Liver (tissue), 3 donors: ENCODE measurements at regions not wholly inside any gene's neighbourhood (a gene's known extent, or its start where the extent isn't known, plus 50 kb on each side); places are given as distances from the start of the nearest gene placed in this dataset.

Experiments used
- GABPA ChIP-seq, 2 donors: IDR thresholded peaks in 1 of 2; conservative IDR thresholded peaks in 1 of 2; 2 replicates each; pipeline ENCODE4 v1.6.1; 2016; ENCODE audit warnings: antibody characterized with exemption in 2 of 2, mild to moderate bottlenecking in 1 of 2, moderate library complexity in 1 of 2
- HNF4A ChIP-seq, 2 donors: conservative IDR thresholded peaks; 2 replicates each; pipeline ENCODE4 v1.6.1; 2016; ENCODE audit warnings: antibody characterized with exemption in 2 of 2, mild to moderate bottlenecking in 2 of 2
- HNF4G ChIP-seq: IDR thresholded peaks from 2 replicates; pipeline ENCODE4 v1.6.1; 2016; ENCODE audit warnings: antibody characterized with exemption
- JUND ChIP-seq, 2 donors: IDR thresholded peaks; 2 replicates each; pipeline ENCODE4 v1.6.1; 2016; ENCODE audit warnings: antibody characterized with exemption in 2 of 2
- RAD21 ChIP-seq, 2 donors: IDR thresholded peaks; 2 replicates each; pipeline ENCODE4 v1.6.1; 2016; ENCODE audit warnings: antibody characterized with exemption in 2 of 2, mild to moderate bottlenecking in 2 of 2
- RXRA ChIP-seq, 2 donors: IDR thresholded peaks; 2 replicates each; pipeline ENCODE4 v1.6.1; 2017 to 2018; ENCODE audit warnings: antibody characterized with exemption in 2 of 2, mild to moderate bottlenecking in 1 of 2
- SP1 ChIP-seq: IDR thresholded peaks from 2 replicates; pipeline ENCODE4 v1.6.1; 2018; ENCODE audit warnings: antibody characterized with exemption, mild to moderate bottlenecking
- TAF1 ChIP-seq: conservative IDR thresholded peaks from 2 replicates; pipeline ENCODE4 v1.6.1; 2016; ENCODE audit warnings: antibody characterized with exemption, mild to moderate bottlenecking
- YY1 ChIP-seq: IDR thresholded peaks from 2 replicates; pipeline ENCODE4 v1.6.1; 2016; ENCODE audit warnings: antibody characterized with exemption, mild to moderate bottlenecking
- TF ChIP-seq, protein P1 (sequence below): fragments of 150-350 bp; IDR thresholded peaks from 2 replicates; pipeline ENCODE4 v1.5.1; 2017; ENCODE audit warnings: improper control_type of control experiment, low read depth, low read length; ENCODE audit not compliant: missing input control
- TF ChIP-seq, protein P2 (sequence below): IDR thresholded peaks from 2 replicates; pipeline ENCODE4 v1.6.1; 2016; ENCODE audit warnings: antibody characterized with exemption, mild to moderate bottlenecking
- TF ChIP-seq, protein P3 (sequence below): IDR thresholded peaks from 2 replicates; pipeline ENCODE4 v1.6.1; 2016; ENCODE audit warnings: antibody characterized with exemption
- TF ChIP-seq, protein P4 (sequence below): IDR thresholded peaks from 2 replicates; pipeline ENCODE4 v1.6.1; 2016; ENCODE audit warnings: antibody characterized with exemption
- TF ChIP-seq, protein P5 (sequence below): IDR thresholded peaks from 2 replicates; pipeline ENCODE4 v1.6.1; 2016; ENCODE audit warnings: antibody characterized with exemption
- donor health status: healthy.
- donor health status: healthy.

- TF ChIP-seq, protein P1, sequence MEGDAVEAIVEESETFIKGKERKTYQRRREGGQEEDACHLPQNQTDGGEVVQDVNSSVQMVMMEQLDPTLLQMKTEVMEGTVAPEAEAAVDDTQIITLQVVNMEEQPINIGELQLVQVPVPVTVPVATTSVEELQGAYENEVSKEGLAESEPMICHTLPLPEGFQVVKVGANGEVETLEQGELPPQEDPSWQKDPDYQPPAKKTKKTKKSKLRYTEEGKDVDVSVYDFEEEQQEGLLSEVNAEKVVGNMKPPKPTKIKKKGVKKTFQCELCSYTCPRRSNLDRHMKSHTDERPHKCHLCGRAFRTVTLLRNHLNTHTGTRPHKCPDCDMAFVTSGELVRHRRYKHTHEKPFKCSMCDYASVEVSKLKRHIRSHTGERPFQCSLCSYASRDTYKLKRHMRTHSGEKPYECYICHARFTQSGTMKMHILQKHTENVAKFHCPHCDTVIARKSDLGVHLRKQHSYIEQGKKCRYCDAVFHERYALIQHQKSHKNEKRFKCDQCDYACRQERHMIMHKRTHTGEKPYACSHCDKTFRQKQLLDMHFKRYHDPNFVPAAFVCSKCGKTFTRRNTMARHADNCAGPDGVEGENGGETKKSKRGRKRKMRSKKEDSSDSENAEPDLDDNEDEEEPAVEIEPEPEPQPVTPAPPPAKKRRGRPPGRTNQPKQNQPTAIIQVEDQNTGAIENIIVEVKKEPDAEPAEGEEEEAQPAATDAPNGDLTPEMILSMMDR: no peak
- TF ChIP-seq, protein P2, sequence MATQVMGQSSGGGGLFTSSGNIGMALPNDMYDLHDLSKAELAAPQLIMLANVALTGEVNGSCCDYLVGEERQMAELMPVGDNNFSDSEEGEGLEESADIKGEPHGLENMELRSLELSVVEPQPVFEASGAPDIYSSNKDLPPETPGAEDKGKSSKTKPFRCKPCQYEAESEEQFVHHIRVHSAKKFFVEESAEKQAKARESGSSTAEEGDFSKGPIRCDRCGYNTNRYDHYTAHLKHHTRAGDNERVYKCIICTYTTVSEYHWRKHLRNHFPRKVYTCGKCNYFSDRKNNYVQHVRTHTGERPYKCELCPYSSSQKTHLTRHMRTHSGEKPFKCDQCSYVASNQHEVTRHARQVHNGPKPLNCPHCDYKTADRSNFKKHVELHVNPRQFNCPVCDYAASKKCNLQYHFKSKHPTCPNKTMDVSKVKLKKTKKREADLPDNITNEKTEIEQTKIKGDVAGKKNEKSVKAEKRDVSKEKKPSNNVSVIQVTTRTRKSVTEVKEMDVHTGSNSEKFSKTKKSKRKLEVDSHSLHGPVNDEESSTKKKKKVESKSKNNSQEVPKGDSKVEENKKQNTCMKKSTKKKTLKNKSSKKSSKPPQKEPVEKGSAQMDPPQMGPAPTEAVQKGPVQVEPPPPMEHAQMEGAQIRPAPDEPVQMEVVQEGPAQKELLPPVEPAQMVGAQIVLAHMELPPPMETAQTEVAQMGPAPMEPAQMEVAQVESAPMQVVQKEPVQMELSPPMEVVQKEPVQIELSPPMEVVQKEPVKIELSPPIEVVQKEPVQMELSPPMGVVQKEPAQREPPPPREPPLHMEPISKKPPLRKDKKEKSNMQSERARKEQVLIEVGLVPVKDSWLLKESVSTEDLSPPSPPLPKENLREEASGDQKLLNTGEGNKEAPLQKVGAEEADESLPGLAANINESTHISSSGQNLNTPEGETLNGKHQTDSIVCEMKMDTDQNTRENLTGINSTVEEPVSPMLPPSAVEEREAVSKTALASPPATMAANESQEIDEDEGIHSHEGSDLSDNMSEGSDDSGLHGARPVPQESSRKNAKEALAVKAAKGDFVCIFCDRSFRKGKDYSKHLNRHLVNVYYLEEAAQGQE: no peak
- TF ChIP-seq, protein P3, sequence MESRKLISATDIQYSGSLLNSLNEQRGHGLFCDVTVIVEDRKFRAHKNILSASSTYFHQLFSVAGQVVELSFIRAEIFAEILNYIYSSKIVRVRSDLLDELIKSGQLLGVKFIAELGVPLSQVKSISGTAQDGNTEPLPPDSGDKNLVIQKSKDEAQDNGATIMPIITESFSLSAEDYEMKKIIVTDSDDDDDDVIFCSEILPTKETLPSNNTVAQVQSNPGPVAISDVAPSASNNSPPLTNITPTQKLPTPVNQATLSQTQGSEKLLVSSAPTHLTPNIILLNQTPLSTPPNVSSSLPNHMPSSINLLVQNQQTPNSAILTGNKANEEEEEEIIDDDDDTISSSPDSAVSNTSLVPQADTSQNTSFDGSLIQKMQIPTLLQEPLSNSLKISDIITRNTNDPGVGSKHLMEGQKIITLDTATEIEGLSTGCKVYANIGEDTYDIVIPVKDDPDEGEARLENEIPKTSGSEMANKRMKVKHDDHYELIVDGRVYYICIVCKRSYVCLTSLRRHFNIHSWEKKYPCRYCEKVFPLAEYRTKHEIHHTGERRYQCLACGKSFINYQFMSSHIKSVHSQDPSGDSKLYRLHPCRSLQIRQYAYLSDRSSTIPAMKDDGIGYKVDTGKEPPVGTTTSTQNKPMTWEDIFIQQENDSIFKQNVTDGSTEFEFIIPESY: no peak
- TF ChIP-seq TAF1 (no peak), HNF4G (no peak), GABPA (IDR thresholded peaks at IDR 0.05 in 1 of 2, conservative IDR thresholded peaks at IDR 0.05 in 1 of 2) (no peak), RXRA (IDR thresholded peaks at IDR 0.05) (no peak), SP1 (no peak), HNF4A (conservative IDR thresholded peaks at IDR 0.05) (no peak), YY1 (no peak), RAD21 (IDR thresholded peaks at IDR 0.05) (no peak), JUND (IDR thresholded peaks at IDR 0.05) (no peak)
- TF ChIP-seq, protein P4, sequence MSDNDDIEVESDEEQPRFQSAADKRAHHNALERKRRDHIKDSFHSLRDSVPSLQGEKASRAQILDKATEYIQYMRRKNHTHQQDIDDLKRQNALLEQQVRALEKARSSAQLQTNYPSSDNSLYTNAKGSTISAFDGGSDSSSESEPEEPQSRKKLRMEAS: no peak
- TF ChIP-seq, protein P5, sequence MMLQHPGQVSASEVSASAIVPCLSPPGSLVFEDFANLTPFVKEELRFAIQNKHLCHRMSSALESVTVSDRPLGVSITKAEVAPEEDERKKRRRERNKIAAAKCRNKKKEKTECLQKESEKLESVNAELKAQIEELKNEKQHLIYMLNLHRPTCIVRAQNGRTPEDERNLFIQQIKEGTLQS: no peak
These were observed 846.2 kb downstream of the ADGRL2 start for GRCh38 chr1:82646888-82647287.
